ENCODE measurements at regions not wholly inside any gene's neighbourhood (a gene's known extent, or its start where the extent isn't known, plus 50 kb on each side); places are given as distances from the start of the nearest gene placed in this dataset.

- no peak for TF ChIP-seq POLR2AphosphoS5 (IDR thresholded peaks at IDR 0.05)
- TF ChIP-seq EP300 (IDR thresholded peaks at IDR 0.05): no peak
- TF ChIP-seq CTCF (IDR thresholded peaks at IDR 0.05): no peak
- no peak for TF ChIP-seq POLR2A (IDR thresholded peaks at IDR 0.05)
Observed at GRCh38 chr3:21962456-21962855, 211.4 kb upstream of the ZNF385D start.
